ENCODE measurements at regions not wholly inside any gene's neighbourhood (a gene's known extent, or its start where the extent isn't known, plus 50 kb on each side); places are given as distances from the start of the nearest gene placed in this dataset.

- Mint-ChIP-seq H3K9me3 (peaks cover 0 to 6% (median 2%) of the 10 kb centered on the region in 7 donors), H3K36me3 (no peaks in the 10 kb centered on the region), H3K27ac (peak overlapping the region in 1 of 7 donors; percentile 49), H3K27me3 (ENCODE audit: low read depth in 3 of 3) (peaks cover 1 to 9% (median 6%) of the 10 kb centered on the region in 3 donors), H3K4me3 (no peak overlapping the region), H3K4me1 (no peaks in the 10 kb centered on the region)
- no peaks in the 10 kb centered on the region for H3K79me2 ChIP-seq (ENCODE audit: insufficient read depth, low read length)
- H3K9ac ChIP-seq (ENCODE audit: insufficient read depth, low read length, poor library complexity, severe bottlenecking) = no peak overlapping the region
- no peaks in the 10 kb centered on the region for H3K4me1 ChIP-seq (ENCODE audit: control insufficient read depth in 1 of 2, insufficient read depth in 2 of 2, low read length in 2 of 2)
- no peak for DNase-seq
- no peak overlapping the region for H3K4me3 ChIP-seq (replicated peaks in 1 of 3; ENCODE audit: low read depth in 2 of 3, low read length in 3 of 3)
- WGBS (ENCODE audit: insufficient coverage) = 94% methylated on average over 8 of the region's 10 CpGs
- H3K27me3 ChIP-seq (ENCODE audit: control insufficient read depth in 2 of 2, insufficient read depth in 2 of 2, low read length in 2 of 2) = no peaks in the 10 kb centered on the region
- no peaks in the 10 kb centered on the region for H4K20me1 ChIP-seq (ENCODE audit: insufficient read depth, low read length)
- H2AFZ ChIP-seq (ENCODE audit: insufficient read depth, low read depth, low read length, poor library complexity, severe bottlenecking) = no peak overlapping the region
- H3K36me3 ChIP-seq (replicated peaks in 1 of 2; ENCODE audit: control insufficient read depth in 1 of 2, insufficient read depth in 2 of 2, low read length in 2 of 2) = no peaks in the 10 kb centered on the region
- H3K27ac ChIP-seq (ENCODE audit: low read depth in 1 of 2, low read length in 2 of 2) = no peak overlapping the region
- intact Hi-C loops (cut with micrococcal nuclease) = no loop called here
- H3K9me3 ChIP-seq (replicated peaks in 1 of 2; ENCODE audit: control insufficient read depth in 1 of 2, insufficient read depth in 1 of 2, low read length in 2 of 2) = no peaks in the 10 kb centered on the region
- no peak for TF ChIP-seq CTCF (IDR thresholded peaks at IDR 0.05)
- H3K4me2 ChIP-seq (replicated peaks; ENCODE audit: extremely low read depth, low read length, poor library complexity, severe bottlenecking) = no peak overlapping the region
Measured at GRCh38 chr3:127072221-127072771, 89.4 kb downstream of the PLXNA1 start.

GRCh38 chr3:127072971-127073783, 90.3 kb downstream of the PLXNA1 start:
- no peak for TF ChIP-seq CTCF (IDR thresholded peaks at IDR 0.05)
- Histone ChIP-seq H3K36me3 (replicated peaks in 1 of 2; ENCODE audit: control insufficient read depth in 1 of 2, insufficient read depth in 2 of 2, low read length in 2 of 2) (no peaks in the 10 kb centered on the region), H3K27ac (ENCODE audit: low read depth in 1 of 2, low read length in 2 of 2) (no peak overlapping the region), H2AFZ (ENCODE audit: insufficient read depth, low read depth, low read length, poor library complexity, severe bottlenecking) (no peak overlapping the region), H3K4me1 (ENCODE audit: control insufficient read depth in 1 of 2, insufficient read depth in 2 of 2, low read length in 2 of 2) (no peaks in the 10 kb centered on the region), H3K9me3 (replicated peaks in 1 of 2; ENCODE audit: control insufficient read depth in 1 of 2, insufficient read depth in 1 of 2, low read length in 2 of 2) (no peaks in the 10 kb centered on the region), H3K9ac (ENCODE audit: insufficient read depth, low read length, poor library complexity, severe bottlenecking) (no peak overlapping the region), H3K27me3 (ENCODE audit: control insufficient read depth in 2 of 2, insufficient read depth in 2 of 2, low read length in 2 of 2) (no peaks in the 10 kb centered on the region), H3K79me2 (ENCODE audit: insufficient read depth, low read length) (no peaks in the 10 kb centered on the region), H3K4me2 (replicated peaks; ENCODE audit: extremely low read depth, low read length, poor library complexity, severe bottlenecking) (no peak overlapping the region), H4K20me1 (ENCODE audit: insufficient read depth, low read length) (no peaks in the 10 kb centered on the region), H3K4me3 (replicated peaks in 1 of 3; ENCODE audit: low read depth in 2 of 3, low read length in 3 of 3) (no peak overlapping the region)
- 90% methylated on average over 14 of the region's 16 CpGs for WGBS (ENCODE audit: insufficient coverage)
- peaks cover 0 to 6% (median 2%) of the 10 kb centered on the region in 7 donors for H3K9me3 Mint-ChIP-seq
- no peak overlapping the region for H3K27ac Mint-ChIP-seq
- H3K4me1 Mint-ChIP-seq = no peaks in the 10 kb centered on the region
- peaks cover 1 to 8% (median 6%) of the 10 kb centered on the region in 3 donors for H3K27me3 Mint-ChIP-seq (ENCODE audit: low read depth in 3 of 3)
- no peak overlapping the region for H3K4me3 Mint-ChIP-seq
- H3K36me3 Mint-ChIP-seq = no peaks in the 10 kb centered on the region
- intact Hi-C loops (cut with micrococcal nuclease) = no loop called here
- DNase-seq = no peak

Measured in CD14-positive monocyte (primary cell).